ENCODE measurements at regions not wholly inside any gene's neighbourhood (a gene's known extent, or its start where the extent isn't known, plus 50 kb on each side); places are given as distances from the start of the nearest gene placed in this dataset.

- no peak overlapping the region for H2AFZ ChIP-seq (ENCODE audit: low read length)
- FAIRE-seq, result no peak
These were observed 112.7 kb upstream of the KIAA1217 start for GRCh38 chr10:24096281-24096680.

More at GRCh38 chr10:24096281-24096680, 112.7 kb upstream of the KIAA1217 start:
- no peak overlapping the region for H2BK15ac ChIP-seq (ENCODE audit: low read length)
- H3K27ac ChIP-seq (ENCODE audit: low read depth, low read length), result no peak overlapping the region
- ChIA-PET POLR2A (ENCODE audit: partially characterized antibody) (no interaction called here), CTCF (ENCODE audit: partially characterized antibody) (no interaction called here)
- no peak overlapping the region; the same call in 1 of the 2 replicates for H2BK20ac ChIP-seq (ENCODE audit: low read length)
- no peaks in the 10 kb centered on the region for H3K23me2 ChIP-seq (ENCODE audit: low read depth, low read length)
- H3K79me1 ChIP-seq (ENCODE audit: low read depth, low read length), result no peaks in the 10 kb centered on the region
- no peaks in the 10 kb centered on the region for H3K36me3 ChIP-seq (ENCODE audit: control insufficient read depth in 2 of 4, insufficient read depth in 4 of 4, low read length in 3 of 4)
- no peaks in the 10 kb centered on the region for H3K79me2 ChIP-seq (ENCODE audit: control insufficient read depth in 1 of 2, insufficient read depth in 2 of 2, low read length in 2 of 2)
- no peak overlapping the region for H3K4me2 ChIP-seq (ENCODE audit: insufficient read depth in 1 of 2, low read depth in 2 of 2, low read length in 2 of 2)
- DNase-seq (ENCODE audit: low read depth in 1 of 2, low spot score in 2 of 2), result no peak
- no peak overlapping the region for H3K18ac ChIP-seq (ENCODE audit: extremely low read depth, low read length)
- H4K20me1 ChIP-seq (replicated peaks in 1 of 2; ENCODE audit: control insufficient read depth in 1 of 2, insufficient read depth in 2 of 2, low read length in 2 of 2), result no peaks in the 10 kb centered on the region
- H4K8ac ChIP-seq (ENCODE audit: extremely low read depth, insufficient read depth, low read length), result no peak overlapping the region
- 20% methylated on average over 1 of the region's 1 CpG; no CpG with 5 or more reads in 1 of the 2 experiments for WGBS, 2 experiments (ENCODE audit: extremely low coverage in 1 of 2, insufficient coverage in 1 of 2, insufficient read length in 1 of 2, insufficient replicate concordance in 2 of 2, low coverage in 1 of 2, low lambda C conversion rate in 2 of 2, missing lambda C conversion rate in 1 of 2)
- H3K9me3 ChIP-seq (ENCODE audit: insufficient read depth in 2 of 2, low read depth in 1 of 2, low read length in 1 of 2), result peaks cover 8 to 9% of the 10 kb centered on the region in 2 experiments; a peak in 3 of 4 replicates
- no peak overlapping the region for H3K4ac ChIP-seq (replicated peaks; ENCODE audit: insufficient read length, low read depth, low read length)
- no peak overlapping the region for H3K56ac ChIP-seq (replicated peaks; ENCODE audit: insufficient read length, low read depth, low read length)
- no peak overlapping the region for H2AK5ac ChIP-seq (ENCODE audit: low read depth, low read length)
- no peak overlapping the region for H4K5ac ChIP-seq (ENCODE audit: insufficient read length, low read depth, low read length)
- H4K91ac ChIP-seq (replicated peaks; ENCODE audit: insufficient read length, low read length), result no peak overlapping the region
- H2BK12ac ChIP-seq (ENCODE audit: low read depth, low read length), result 0 out of 2 replicates have a peak overlapping the region, but pooled peaks have one; percentile 39
- no peaks in the 10 kb centered on the region for H3K27me3 ChIP-seq (replicated peaks in 1 of 4; ENCODE audit: control insufficient read depth in 3 of 4, extremely low read depth in 1 of 4, insufficient read depth in 3 of 4, low read length in 3 of 4)
- H2BK120ac ChIP-seq (replicated peaks; ENCODE audit: low read depth, low read length), result no peak overlapping the region
- H3K14ac ChIP-seq (ENCODE audit: insufficient read length), result no peak overlapping the region
- H2BK5ac ChIP-seq (ENCODE audit: low read depth, low read length), result peak overlapping the region; percentile 35; the same call in 1 of the 2 replicates
- H3K4me3 ChIP-seq (ENCODE audit: extremely low read depth in 1 of 4, insufficient read depth in 2 of 4, low read depth in 3 of 4, low read length in 4 of 4), result no peak overlapping the region
- H3K4me1 ChIP-seq (replicated peaks in 1 of 4; ENCODE audit: control insufficient read depth in 3 of 4, insufficient read depth in 4 of 4, low read length in 3 of 4), result peaks cover 0 to 4% (median 0%) of the 10 kb centered on the region in 4 experiments; a peak in 2 of 7 replicates
- no peak overlapping the region for H3K9ac ChIP-seq (replicated peaks in 1 of 4; ENCODE audit: extremely low read depth in 1 of 4, low read depth in 3 of 4, low read length in 3 of 4)
- no peak for TF ChIP-seq CTCF (IDR thresholded peaks at IDR 0.05; ENCODE audit: control extremely low read depth in 1 of 3, insufficient read depth in 1 of 3, low read depth in 1 of 3, low read length in 3 of 3)
- no peak for TF ChIP-seq NRF1 (IDR thresholded peaks at IDR 0.05; ENCODE audit: low read depth, low read length)
- TF ChIP-seq TCF12 (IDR thresholded peaks at IDR 0.05; ENCODE audit: low read depth, low read length), result 0 out of 2 replicates have a peak, but pooled peaks have one; percentile 12
- peak; percentile 74 for TF ChIP-seq TEAD4 (IDR thresholded peaks at IDR 0.05; ENCODE audit: low read depth, low read length)
- TF ChIP-seq HDAC2 (IDR thresholded peaks at IDR 0.05; ENCODE audit: borderline replicate concordance in 1 of 2, low read depth in 2 of 2, low read length in 2 of 2), result peak in 1 of 2 experiments; percentile 64; a peak in 1 of 4 replicates
- peak; percentile 87; the same call in 1 of the 2 replicates for TF ChIP-seq KDM1A (IDR thresholded peaks at IDR 0.05; ENCODE audit: borderline replicate concordance, low read length)
- H3K23ac ChIP-seq (ENCODE audit: insufficient read length), result no peak overlapping the region
